ENCODE measurements at regions not wholly inside any gene's neighbourhood (a gene's known extent, or its start where the extent isn't known, plus 50 kb on each side); places are given as distances from the start of the nearest gene placed in this dataset.
"Not testable (repeated sequence)": the region's sequence is repeated elsewhere in the genome, so short reads cannot be mapped to it uniquely, and the experiment has no call there.

DNA sequence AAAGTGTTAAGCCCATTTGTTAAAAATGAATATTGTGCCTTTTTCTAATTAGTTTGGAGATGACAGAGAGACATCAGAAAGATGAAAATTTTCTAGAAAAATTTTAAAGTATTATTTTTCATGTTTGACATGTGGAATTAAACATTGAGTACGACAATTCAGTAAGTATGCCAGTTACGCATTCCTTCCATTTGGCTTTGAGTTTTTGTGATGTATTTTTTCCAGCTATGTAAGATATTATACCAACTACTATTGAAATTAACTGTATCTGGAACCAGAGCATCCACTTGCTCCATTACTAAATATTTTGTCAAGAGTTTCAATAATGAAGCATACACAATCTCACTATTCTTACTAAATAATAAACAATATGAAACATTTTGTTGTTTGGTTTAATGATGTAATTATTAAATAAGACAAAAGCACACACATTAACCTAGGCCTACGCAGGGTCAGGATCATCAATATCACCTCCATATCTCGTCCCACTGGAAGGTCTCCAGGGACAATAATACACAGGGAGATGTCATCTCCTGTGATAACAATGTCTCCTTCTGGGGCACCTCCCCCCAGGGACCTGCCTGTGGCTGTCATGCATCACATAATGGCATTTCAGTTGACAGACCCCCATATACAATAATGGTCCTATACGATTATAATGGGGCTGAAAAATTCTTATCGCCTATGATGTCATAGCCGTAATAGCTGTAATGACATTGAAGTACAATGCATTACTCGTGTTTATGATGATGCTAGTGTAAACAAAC, 274.1 kb downstream of the REEP3 start:
- no peak for DNase-seq

DNA sequence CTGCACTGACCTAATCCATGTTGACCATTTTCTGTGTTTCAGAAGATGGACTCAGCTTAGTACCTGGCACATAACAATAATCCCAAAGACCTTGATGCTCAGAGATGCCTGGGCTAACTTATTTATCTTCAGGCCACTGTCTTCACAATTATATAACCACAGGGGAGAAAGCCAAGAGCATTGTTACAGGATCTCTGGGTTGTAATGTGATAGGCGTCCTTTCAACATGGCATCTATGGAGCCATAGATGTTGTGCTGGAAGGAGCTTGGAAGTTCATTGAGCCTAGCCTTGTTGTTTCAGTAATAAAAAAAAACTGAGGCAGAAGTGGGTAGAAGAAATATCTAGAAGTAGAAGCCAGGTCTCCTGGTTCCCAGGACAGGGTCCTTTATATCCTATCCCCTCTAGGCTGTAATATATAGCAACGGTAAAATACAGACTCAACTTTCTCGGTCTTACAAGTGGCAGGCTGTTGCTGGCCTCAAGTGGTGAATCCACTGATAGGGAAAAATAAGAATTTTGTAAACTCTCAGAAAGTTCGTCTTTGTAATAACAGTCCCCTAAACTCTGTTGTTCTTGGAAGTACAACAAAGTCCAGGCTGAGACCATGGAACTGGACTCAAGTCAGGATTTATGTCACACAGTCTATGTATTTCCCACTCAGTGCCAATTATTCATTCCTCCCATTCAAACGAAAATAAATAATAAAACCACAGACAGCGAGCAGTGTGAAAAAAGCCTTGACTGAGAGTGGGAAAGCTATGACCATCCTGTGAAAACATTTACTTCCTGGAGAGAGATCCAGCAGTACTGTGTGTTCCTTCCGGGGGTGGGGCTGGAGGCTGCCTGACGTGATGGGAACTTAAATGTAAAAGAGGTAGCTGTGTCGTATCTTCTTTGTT, 277.6 kb downstream of the REEP3 start:
- no peak for DNase-seq

DNA sequence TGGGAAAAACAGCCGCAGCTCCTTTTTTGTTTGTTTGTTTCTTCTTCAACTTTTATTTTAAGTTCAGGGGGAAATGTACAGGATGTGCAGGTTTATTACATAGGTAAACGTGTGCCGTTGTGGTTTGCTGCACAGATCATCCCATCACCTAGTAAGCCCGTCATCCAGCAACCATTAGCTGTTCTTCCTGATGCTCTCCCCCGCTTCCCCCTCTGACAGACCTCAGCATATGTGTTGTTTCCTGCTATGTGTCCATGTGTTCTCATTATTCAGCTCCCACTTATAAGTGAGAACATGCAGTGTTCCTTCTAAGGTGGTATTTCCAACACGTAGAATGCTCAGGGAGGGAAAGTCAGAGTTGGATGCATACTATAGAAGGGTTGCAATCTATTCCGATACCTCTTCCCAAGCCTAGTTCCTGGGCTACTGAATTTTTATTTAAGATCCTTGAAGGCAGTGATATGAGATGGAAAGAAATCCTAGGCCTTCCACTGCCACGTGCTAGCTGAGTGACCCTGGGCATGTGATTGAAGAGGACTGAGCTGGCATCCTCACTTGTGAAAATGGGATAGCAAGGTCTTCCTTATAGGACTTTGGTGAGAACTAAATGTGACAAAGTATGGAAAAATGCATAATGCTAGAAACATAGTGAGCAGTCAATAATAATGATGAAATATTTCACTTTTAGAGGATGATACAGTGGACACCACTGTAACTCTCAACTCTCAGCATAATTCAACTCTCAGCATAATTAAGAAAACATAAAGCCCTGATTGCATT, 278.5 kb downstream of the REEP3 start:
- DNase-seq = no peak

GRCh38 chr10:63801166-63801565, 280.0 kb downstream of the REEP3 start:
- DNase-seq = no peak

- DNase-seq = no peak
Observed at GRCh38 chr10:63806330-63806729, 285.1 kb downstream of the REEP3 start.

DNA sequence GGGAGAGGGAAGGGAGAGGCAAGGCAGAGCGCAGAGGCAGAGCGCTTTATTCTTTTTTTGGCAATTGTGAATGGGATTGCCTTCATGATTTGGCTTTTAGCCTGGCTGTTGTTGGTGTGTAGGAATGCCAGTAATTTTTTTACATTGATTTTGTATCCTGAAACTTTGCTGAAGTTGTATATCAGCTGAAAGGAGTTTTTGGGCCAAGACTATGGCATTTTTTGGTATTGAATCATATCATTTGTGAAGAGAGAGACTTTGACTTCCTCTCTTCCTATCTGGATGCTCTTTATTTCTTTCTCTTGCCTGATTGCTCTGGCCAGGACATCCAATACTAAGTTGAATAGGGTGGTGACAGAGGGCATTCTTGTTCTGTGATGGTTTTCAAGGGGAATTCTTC, 291.3 kb downstream of the REEP3 start:
- no peak for DNase-seq

DNA sequence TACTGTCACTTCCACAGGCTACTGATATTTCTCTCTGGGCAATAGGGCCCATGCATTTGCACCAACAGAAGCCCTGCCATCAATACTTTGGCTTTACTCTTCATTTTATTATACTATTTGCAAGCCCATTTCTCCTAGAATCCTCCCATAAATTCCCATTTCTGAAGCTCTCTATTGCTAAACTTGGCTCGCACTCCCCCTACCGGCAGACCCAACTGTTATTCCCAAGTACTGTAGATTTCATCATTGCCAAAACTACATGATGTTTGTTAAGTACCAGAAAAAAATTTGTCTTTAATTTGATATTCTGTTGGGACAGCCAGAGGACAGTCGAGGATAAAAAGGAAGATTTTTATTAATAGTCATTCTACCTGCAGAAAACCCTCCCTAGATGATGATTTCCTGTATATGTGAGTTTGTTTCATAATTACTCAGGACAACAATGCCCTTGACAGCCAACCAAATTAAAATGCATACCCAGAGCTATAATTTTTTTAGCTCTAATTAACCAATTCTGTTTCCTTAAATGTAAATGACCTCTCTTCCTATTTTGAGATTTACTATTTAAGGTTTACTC, 298.6 kb downstream of the REEP3 start:
- DNase-seq = no peak

GRCh38 chr10:63822496-63822895, 301.3 kb downstream of the REEP3 start:
- DNase-seq = no peak

GRCh38 chr10:63825111-63825510, 303.9 kb downstream of the REEP3 start:
- DNase-seq = no peak

GRCh38 chr10:63825766-63826165, 304.6 kb downstream of the REEP3 start:
- DNase-seq = no peak

GRCh38 chr10:63827018-63827417, 305.8 kb downstream of the REEP3 start:
- not testable (repeated sequence) for DNase-seq

- DNase-seq = no peak
Observed at GRCh38 chr10:63829020-63829419, 307.8 kb downstream of the REEP3 start.

GRCh38 chr10:63829573-63830149, 308.5 kb downstream of the REEP3 start:
- no peak for DNase-seq

- no peak for DNase-seq
Observed at GRCh38 chr10:63832686-63833085, 311.5 kb downstream of the REEP3 start.

- DNase-seq = no peak
Observed at GRCh38 chr10:63833411-63834060, 312.3 kb downstream of the REEP3 start.

- no peak for DNase-seq
Observed at GRCh38 chr10:63836666-63837442, 315.7 kb downstream of the REEP3 start.

GRCh38 chr10:63841761-63842160, 320.6 kb downstream of the REEP3 start:
- no peak for DNase-seq

DNA sequence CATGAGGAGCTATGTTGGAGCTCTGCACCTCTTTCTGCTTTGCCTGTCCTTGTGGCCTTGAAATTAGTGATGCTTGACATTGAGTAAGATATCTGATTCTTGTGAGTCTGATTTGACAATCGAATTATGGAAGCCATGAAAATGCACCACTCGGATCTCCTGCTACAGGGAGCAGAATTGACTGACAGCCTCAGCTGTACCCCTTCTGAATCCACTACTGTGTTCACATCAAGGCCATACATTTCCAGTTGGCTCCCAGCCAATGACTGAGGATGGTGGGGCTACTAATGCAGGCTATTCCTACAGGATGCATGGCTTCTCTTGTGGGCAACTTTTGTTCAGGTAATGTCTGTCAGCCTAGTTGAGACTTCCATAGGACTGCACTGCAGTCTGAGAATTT, 321.9 kb downstream of the REEP3 start:
- no peak for DNase-seq

DNA sequence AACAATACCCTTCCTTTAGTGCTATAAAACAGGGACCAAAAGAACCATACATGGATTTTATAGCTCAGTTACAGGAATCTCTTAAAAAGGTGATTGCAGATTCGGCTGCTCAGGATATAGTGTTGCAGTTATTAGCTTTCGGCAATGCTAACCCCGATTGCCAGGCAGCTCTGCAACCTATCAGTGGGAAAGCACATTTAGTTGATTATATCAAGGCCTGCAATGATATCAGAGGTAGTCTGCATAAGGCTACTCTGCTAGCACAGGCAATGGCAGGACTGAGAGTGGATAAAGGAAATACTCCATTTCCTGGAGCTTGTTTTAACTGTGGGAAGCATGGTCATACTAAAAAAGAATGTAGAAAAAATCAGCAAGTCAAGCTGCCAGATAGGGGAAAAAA, 327.7 kb downstream of the REEP3 start:
- DNase-seq = not testable (repeated sequence)

DNA sequence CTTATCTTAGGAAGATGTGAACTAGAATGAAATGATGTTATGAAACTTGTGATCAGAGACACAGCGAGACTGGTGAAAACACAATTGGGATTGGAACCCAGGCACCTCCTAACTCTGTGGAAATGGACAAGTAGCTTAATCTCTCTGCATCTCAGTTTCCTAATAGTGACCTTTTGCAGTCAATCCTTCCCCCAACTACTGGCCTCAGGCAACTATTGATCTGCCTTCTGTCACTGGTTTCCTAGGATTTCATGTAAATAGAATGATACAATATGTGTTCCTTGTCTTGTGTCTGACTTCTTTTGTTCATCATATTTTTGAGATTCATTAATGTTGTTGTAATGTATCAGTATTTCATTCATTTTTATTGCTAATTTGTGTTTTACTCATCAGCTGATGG, 341.7 kb downstream of the REEP3 start:
- DNase-seq = no peak

DNA sequence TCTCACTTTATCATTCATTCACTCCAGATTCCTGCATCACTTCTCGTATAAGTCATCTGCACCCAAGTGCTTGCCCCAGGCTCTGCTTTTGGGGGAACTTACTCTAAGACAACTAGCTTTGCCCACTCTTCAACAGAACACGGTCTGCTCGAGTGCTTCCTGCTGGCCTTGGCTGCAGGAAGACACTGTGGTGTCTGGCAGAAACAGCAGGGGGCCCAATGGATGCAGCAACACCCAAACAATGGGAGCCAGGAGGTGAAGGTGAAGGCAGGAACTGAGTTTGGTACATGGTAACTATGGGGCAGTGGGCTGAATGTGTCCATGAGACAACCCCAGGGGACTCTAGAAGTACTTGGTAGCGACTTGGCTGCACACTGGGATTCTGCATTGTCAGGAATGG, 344.0 kb downstream of the REEP3 start:
- DNase-seq = no peak
